ENCODE measurements at regions not wholly inside any gene's neighbourhood (a gene's known extent, or its start where the extent isn't known, plus 50 kb on each side); places are given as distances from the start of the nearest gene placed in this dataset.

DNA sequence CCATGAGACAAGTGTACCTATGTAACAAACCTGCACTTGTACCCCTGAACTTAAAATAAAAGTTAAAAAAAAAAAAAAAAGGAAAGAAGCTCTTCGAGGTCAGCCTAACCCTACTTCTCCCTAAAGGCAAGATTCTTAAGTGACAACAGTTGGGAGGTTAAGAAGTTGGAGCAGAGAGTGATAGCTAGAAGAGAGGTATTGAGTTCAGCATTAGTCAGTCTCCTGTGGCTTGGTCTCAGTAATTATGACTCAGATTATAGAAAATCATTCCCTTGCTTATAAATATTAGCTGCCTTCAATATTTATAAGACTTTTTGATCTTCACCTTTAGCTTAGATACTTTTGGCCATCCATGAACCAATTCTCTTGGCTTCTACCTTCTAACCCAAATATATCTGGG, 926.8 kb upstream of the SLC39A10 start:
- TF ChIP-seq POLR2A (IDR thresholded peaks at IDR 0.05; ENCODE audit: low read length): no peak
- TF ChIP-seq ZFP36 (IDR thresholded peaks at IDR 0.05; ENCODE audit: borderline replicate concordance, partially characterized antibody): no peak
- TF ChIP-seq NR3C1 (IDR thresholded peaks at IDR 0.05): no peak
- TF ChIP-seq JUN (IDR thresholded peaks at IDR 0.05): no peak
